GM19463 (cell line): ENCODE measurements at regions not wholly inside any gene's neighbourhood (a gene's known extent, or its start where the extent isn't known, plus 50 kb on each side); places are given as distances from the start of the nearest gene placed in this dataset.

Experiments used
- ATAC-seq: cut with Tn5 transposase; IDR thresholded peaks from one replicate; pipeline ENCODE4 v1.9.1; 2021; ENCODE audit warnings: mild to moderate bottlenecking, moderate library complexity; ENCODE audit not compliant: unreplicated experiment

GRCh38 chr3:117793622-117794265 is 1084.2 kb downstream of the TUSC7 start:
- no peak for ATAC-seq

GRCh38 chr3:117798221-117798620 is 1088.6 kb downstream of the TUSC7 start:
- ATAC-seq = no peak

GRCh38 chr3:117798687-117799386 is 1089.3 kb downstream of the TUSC7 start:
- no peak for ATAC-seq

GRCh38 chr3:117799387-117799735 is 1089.8 kb downstream of the TUSC7 start:
- ATAC-seq = no peak

GRCh38 chr3:117801912-117802239 is 1092.3 kb downstream of the TUSC7 start:
- ATAC-seq = no peak

GRCh38 chr3:117809186-117810081 is 1099.9 kb downstream of the TUSC7 start:
- no peak for ATAC-seq

GRCh38 chr3:117811786-117812185 is 1102.2 kb downstream of the TUSC7 start:
- no peak for ATAC-seq

GRCh38 chr3:117814975-117815374 is 1105.4 kb downstream of the TUSC7 start:
- ATAC-seq = no peak

GRCh38 chr3:117817103-117817502 is 1107.5 kb downstream of the TUSC7 start:
- ATAC-seq = no peak

GRCh38 chr3:117818592-117818991 is 1109.0 kb downstream of the TUSC7 start:
- ATAC-seq = no peak

GRCh38 chr3:117820658-117821299 is 1111.2 kb downstream of the TUSC7 start:
- ATAC-seq = no peak

- no peak for ATAC-seq
Observed at GRCh38 chr3:117822416-117822815, 1112.8 kb downstream of the TUSC7 start.

- ATAC-seq = no peak
Observed at GRCh38 chr3:117836296-117836695, 1126.7 kb downstream of the TUSC7 start.

GRCh38 chr3:117837391-117837790 is 1127.8 kb downstream of the TUSC7 start:
- no peak for ATAC-seq

GRCh38 chr3:117842086-117842485 is 1132.5 kb downstream of the TUSC7 start:
- ATAC-seq = no peak

- no peak for ATAC-seq
Observed at GRCh38 chr3:117843356-117843755, 1133.8 kb downstream of the TUSC7 start.

- no peak for ATAC-seq
Observed at GRCh38 chr3:117844676-117845075, 1135.1 kb downstream of the TUSC7 start.

GRCh38 chr3:117846238-117846637 is 1136.7 kb downstream of the TUSC7 start:
- ATAC-seq = no peak

GRCh38 chr3:117848606-117849005 is 1139.0 kb downstream of the TUSC7 start:
- ATAC-seq = no peak

- ATAC-seq = no peak
Observed at GRCh38 chr3:117853923-117854668, 1144.5 kb downstream of the TUSC7 start.

GRCh38 chr3:117856354-117856753 is 1146.8 kb downstream of the TUSC7 start:
- no peak for ATAC-seq
